ENCODE measurements at regions not wholly inside any gene's neighbourhood (a gene's known extent, or its start where the extent isn't known, plus 50 kb on each side); places are given as distances from the start of the nearest gene placed in this dataset.

DNA sequence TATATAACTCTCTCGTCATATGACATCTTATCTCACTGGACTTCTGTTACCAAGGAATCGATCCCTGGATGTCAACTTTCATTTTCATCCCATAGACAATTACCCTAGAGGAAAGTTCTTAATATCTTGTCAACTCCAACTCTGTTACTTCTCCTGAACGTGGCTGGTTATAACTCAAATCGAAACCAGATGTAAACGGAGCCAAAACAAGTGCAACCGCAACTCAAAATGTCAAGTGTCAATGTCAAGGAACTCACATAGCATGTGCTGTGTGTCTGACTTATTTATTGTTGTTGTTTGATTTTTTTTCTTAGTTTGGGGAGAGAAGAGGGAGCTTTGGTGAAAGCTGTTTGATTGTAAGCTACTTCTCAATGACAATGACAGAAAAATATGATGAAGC lies 108.6 kb downstream of the VIP start (continued):
- TF ChIP-seq, protein P1, sequence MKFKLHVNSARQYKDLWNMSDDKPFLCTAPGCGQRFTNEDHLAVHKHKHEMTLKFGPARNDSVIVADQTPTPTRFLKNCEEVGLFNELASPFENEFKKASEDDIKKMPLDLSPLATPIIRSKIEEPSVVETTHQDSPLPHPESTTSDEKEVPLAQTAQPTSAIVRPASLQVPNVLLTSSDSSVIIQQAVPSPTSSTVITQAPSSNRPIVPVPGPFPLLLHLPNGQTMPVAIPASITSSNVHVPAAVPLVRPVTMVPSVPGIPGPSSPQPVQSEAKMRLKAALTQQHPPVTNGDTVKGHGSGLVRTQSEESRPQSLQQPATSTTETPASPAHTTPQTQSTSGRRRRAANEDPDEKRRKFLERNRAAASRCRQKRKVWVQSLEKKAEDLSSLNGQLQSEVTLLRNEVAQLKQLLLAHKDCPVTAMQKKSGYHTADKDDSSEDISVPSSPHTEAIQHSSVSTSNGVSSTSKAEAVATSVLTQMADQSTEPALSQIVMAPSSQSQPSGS (IDR thresholded peaks at IDR 0.05; ENCODE audit: low read length): no peak
- no peak for TF ChIP-seq JUN (IDR thresholded peaks at IDR 0.05; ENCODE audit: low read depth, low read length)

Measured in H1 (cell line).